ENCODE measurements at regions not wholly inside any gene's neighbourhood (a gene's known extent, or its start where the extent isn't known, plus 50 kb on each side); places are given as distances from the start of the nearest gene placed in this dataset.

DNA sequence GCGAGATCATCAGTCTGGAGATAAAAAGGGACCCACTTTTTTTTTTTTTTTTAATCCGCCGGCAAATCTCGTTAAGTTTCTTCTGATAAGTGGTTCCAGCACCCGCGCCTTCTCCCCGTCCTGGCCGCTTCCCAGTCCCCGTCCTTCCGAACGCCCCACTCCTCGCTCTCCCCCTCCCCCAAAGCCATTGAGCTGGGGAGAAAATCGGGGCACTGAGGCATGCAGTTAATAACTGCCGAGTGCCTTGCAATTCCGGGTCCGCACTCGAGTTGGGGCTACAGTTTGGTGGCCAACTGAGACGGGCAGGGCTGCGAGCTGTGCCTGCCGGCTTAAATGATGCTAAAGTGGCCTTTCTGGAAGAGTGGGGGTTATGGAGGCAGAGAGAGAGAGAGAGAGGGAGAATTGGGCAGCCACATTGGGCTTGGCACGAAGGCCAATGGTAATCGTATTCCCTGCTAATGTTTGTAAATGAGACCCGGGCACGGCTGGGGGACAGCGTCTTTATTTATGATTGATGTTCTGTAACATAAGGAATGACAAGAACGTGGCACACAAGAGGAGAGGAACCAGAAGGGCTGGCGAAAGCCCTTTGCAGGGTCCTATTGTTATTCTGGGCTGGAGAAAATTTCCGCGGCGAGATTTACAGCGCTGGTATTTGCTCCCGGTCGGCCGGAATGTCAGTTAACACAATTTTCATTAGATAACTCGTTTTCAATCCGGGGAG is 115.4 kb upstream of the MYL2 start:
- intact Hi-C loops (cut with DNase I), result no loop called here
- Histone ChIP-seq H3K27ac (no peak overlapping the region), H3K4me1 (peaks cover 5% of the 10 kb centered on the region), H3K36me3 (no peaks in the 10 kb centered on the region), H3K27me3 (peaks cover 80% of the 10 kb centered on the region), H3K4me3 (no peak overlapping the region), H3K9me3 (no peaks in the 10 kb centered on the region)
- no peak for DNase-seq
- TF ChIP-seq, protein P1, sequence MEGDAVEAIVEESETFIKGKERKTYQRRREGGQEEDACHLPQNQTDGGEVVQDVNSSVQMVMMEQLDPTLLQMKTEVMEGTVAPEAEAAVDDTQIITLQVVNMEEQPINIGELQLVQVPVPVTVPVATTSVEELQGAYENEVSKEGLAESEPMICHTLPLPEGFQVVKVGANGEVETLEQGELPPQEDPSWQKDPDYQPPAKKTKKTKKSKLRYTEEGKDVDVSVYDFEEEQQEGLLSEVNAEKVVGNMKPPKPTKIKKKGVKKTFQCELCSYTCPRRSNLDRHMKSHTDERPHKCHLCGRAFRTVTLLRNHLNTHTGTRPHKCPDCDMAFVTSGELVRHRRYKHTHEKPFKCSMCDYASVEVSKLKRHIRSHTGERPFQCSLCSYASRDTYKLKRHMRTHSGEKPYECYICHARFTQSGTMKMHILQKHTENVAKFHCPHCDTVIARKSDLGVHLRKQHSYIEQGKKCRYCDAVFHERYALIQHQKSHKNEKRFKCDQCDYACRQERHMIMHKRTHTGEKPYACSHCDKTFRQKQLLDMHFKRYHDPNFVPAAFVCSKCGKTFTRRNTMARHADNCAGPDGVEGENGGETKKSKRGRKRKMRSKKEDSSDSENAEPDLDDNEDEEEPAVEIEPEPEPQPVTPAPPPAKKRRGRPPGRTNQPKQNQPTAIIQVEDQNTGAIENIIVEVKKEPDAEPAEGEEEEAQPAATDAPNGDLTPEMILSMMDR (IDR thresholded peaks at IDR 0.05), result no peak
- ATAC-seq, result no peak

DNA sequence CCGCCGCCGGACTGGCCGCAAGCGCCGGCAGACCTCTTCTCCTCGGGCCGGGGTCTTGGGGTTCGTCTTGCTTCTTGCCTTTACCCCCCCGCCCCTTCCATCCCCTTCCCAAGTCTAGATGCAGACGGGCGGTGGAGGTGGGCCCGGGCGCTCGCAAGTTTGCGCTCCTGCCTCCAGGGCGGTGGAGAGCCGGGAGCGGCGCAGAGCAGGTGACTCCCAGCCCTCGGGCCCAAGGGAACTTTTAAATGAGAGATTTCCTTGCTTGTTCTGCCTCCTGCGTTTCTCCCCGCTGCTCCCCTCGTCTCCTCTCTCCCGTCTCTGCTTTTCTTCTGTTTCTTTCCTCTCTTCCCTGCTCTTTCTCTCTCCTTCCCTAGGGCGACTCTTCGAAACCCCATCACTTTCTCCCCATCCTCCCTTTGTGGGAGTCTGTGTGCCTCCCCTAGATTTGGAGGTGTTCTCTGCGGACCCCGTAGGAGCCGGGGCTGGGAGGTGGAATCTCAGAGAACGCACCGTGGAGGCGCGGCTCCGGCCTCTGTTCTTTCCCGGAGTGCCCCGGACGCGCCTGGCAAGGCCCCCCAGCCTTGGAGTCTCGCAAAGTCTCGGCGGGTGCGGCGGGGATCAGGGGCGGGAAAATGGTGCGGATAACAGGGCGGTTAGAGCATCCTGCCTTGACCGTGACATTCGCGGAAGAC is 114.7 kb upstream of the MYL2 start:
- intact Hi-C loops (cut with DNase I), result no loop called here
- DNase-seq (no peak), ATAC-seq (no peak)
- Histone ChIP-seq H3K27me3 (peaks cover 80% of the 10 kb centered on the region), H3K4me1 (peaks cover 5% of the 10 kb centered on the region), H3K9me3 (no peaks in the 10 kb centered on the region), H3K27ac (no peak overlapping the region), H3K36me3 (no peaks in the 10 kb centered on the region), H3K4me3 (no peak overlapping the region)
- TF ChIP-seq, protein P1 (IDR thresholded peaks at IDR 0.05), result no peak

DNA sequence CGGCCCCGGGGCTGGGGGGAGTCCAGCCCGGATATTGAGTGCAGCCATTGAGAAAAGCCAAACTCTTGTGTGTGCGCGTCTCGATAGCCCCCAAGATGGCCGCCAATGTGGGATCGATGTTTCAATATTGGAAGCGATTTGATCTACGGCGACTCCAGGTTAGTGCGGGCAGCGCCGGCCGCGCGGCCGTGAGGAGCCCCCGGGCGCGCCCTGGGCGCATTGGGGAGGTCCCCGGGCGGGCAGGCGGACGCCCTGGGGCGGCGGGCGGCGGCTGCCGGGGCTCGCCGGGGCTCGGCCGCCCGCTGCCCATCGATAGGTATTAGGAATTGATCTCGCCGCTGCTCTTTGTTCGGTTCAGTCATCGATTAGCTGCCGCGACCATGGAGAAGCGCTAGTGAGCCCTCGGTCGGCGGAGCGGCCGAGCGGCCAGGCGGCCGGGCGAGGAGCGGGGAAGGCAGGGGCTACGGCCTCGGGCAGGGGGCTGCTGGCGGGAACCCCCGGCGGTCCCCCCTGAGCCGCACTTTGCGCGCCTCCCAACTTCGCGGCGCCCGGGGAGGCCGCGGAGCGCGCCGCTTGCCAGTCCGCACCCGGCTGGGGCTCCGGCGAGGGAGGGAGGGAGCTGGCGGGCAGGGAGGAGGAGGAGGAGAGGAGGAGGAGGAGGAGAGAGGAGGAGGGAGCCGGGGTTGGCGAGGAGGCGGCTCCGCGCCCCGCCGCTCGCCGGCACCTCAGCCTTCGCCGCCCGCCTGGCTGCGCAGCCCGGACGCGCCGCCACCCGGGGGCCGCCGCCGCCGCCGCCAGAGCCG is 113.9 kb upstream of the MYL2 start, which contains the start of gene CUX2:
TSS of gene CUX2 (plus strand) at position 83 of the 803 bp plus-strand sequence.
- H3K9me3 ChIP-seq, result no peaks in the 10 kb centered on the region
- ATAC-seq, result no peak
- no peak for DNase-seq
- H3K4me1 ChIP-seq, result peaks cover 5% of the 10 kb centered on the region
- intact Hi-C loops (cut with DNase I), result no loop called here
- peaks cover 83% of the 10 kb centered on the region for H3K27me3 ChIP-seq
- H3K4me3 ChIP-seq, result no peak within 1 kb of the TSS
- TF ChIP-seq, protein P1 (IDR thresholded peaks at IDR 0.05), result no peak
- H3K36me3 ChIP-seq, result no peaks in the 10 kb centered on the region
- no peak within 1 kb of the TSS for H3K27ac ChIP-seq

DNA sequence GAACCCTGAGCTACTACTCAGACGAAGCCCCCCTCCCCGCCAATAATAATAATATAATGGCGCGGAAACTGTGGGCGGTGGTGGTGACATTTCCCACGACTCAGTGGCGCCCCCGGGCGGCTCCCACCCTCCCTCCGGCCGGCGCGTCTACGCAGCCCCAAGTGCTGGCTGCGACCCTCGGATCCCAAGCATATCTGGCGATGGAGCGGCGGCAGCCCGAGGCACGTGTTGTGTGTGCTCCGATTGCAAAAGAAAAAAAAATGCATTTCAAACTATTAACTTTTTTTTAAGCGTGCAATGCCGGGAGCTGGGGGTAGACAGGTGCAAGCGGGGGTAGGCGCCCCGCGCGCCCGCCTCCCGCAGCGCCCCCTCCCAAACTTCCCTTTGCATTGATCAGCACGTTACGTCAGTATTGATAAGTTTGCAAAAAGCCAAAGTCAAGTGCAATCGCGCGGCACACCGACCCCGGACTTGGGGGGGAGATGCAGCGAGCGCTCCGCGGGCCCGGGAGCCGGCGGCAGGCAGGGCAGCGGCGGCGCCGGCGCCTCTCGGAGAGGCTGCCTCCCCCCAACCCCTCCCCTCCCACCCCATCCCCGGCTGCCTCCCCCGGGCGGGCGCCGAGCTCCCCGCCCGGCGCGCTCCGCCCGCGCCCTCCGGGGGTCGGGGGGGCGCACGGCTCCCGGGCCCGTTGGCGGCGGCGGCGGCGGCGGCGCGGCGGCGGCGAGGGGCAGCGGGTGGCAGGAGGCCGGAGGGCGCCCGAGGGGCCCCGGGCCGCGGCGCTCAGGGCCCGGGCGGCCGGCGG is 113.1 kb upstream of the MYL2 start:
- peaks cover 80% of the 10 kb centered on the region for H3K27me3 ChIP-seq

DNA sequence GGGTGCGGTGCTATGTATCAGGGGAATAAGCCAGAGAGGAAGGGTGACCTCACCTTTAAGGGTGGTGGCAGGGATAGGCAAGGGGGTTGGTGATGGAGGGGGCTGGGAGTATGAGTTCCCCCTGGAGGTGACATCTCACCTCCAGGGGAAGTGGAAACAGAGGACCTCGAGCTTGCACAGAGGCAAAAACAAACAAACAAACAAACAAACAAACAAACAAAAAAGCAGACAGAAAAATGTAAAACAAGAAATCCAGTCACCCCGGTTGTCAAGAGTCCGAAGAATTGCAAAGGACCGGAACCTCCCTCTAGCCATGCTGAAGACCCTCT is 112.2 kb upstream of the MYL2 start:
- Histone ChIP-seq H3K4me3 (no peak overlapping the region), H3K36me3 (no peaks in the 10 kb centered on the region), H3K27ac (no peak overlapping the region), H3K9me3 (no peaks in the 10 kb centered on the region), H3K27me3 (peaks cover 80% of the 10 kb centered on the region), H3K4me1 (peaks cover 5% of the 10 kb centered on the region)
- DNase-seq (no peak), ATAC-seq (no peak)
- intact Hi-C loops (cut with DNase I), result no loop called here
- TF ChIP-seq, protein P1 (IDR thresholded peaks at IDR 0.05), result no peak

More for the DNA sequence above, 113.1 kb upstream of the MYL2 start:
- Histone ChIP-seq H3K36me3 (no peaks in the 10 kb centered on the region), H3K9me3 (no peaks in the 10 kb centered on the region), H3K27ac (no peak overlapping the region), H3K4me3 (no peak overlapping the region), H3K4me1 (peaks cover 5% of the 10 kb centered on the region)
- intact Hi-C loops (cut with DNase I), result no loop called here
- TF ChIP-seq, protein P1 (IDR thresholded peaks at IDR 0.05), result peak; percentile 18
- no peak for ATAC-seq
- no peak for DNase-seq

Data from upper lobe of right lung (tissue), 1 donor.